Upper lobe of right lung (tissue), 1 donor: ENCODE measurements at regions not wholly inside any gene's neighbourhood (a gene's known extent, or its start where the extent isn't known, plus 50 kb on each side); places are given as distances from the start of the nearest gene placed in this dataset.

Source experiments
- ATAC-seq: fragments of 200-7000 bp; cut with Tn5 transposase; one replicate; pipeline ENCODE4 v1.9.1; 2020; ENCODE audit warnings: mild to moderate bottlenecking, moderate library complexity
- DNase-seq: peaks from one replicate; pipeline ENCODE4 v3.0.0-alpha.2; 2020
- H3K27ac ChIP-seq: fragments of 200-600 bp; one replicate; pipeline ENCODE4 v1.8.0; 2022
- H3K27me3 ChIP-seq: fragments of 200-600 bp; one replicate; pipeline ENCODE4 v1.8.0; 2022; ENCODE audit warnings: mild to moderate bottlenecking
- H3K36me3 ChIP-seq: fragments of 200-600 bp; one replicate; pipeline ENCODE4 v1.8.0; 2022
- H3K4me1 ChIP-seq: fragments of 200-600 bp; one replicate; pipeline ENCODE4 v1.8.0; 2022
- H3K4me3 ChIP-seq: fragments of 200-600 bp; one replicate; pipeline ENCODE4 v1.8.0; 2022; ENCODE audit warnings: mild to moderate bottlenecking
- H3K9me3 ChIP-seq: fragments of 200-600 bp; one replicate; pipeline ENCODE4 v1.8.0; 2022
- CTCF ChIP-seq: fragments of 200-600 bp; IDR thresholded peaks from one replicate; pipeline ENCODE4 v1.8.0; 2022; ENCODE audit warnings: antibody characterized with exemption
- intact Hi-C: fragments of 100-400 bp; cut with DNase I; formaldehyde crosslinking; loops from one replicate; pipeline ENCODE4 v1.11.0; 2022
- donor health status: DM: no; HTN: yes; CAD: no; lungs with severe emphysema.

GRCh38 chr6:105645156-105645555 lies 242.3 kb upstream of the PREP start:
- ATAC-seq = no peak
- Histone ChIP-seq H3K4me1 (peaks cover 13% of the 10 kb centered on the region), H3K27me3 (no peaks in the 10 kb centered on the region), H3K36me3 (no peaks in the 10 kb centered on the region), H3K27ac (peak overlapping the region; percentile 40), H3K9me3 (no peaks in the 10 kb centered on the region), H3K4me3 (no peak overlapping the region)
- no peak for DNase-seq
- no peak for TF ChIP-seq CTCF
- intact Hi-C loops = no loop called here

GRCh38 chr6:105644691-105645090 lies 241.8 kb upstream of the PREP start:
- Histone ChIP-seq H3K27ac (no peak overlapping the region), H3K36me3 (no peaks in the 10 kb centered on the region), H3K9me3 (no peaks in the 10 kb centered on the region), H3K27me3 (no peaks in the 10 kb centered on the region), H3K4me3 (no peak overlapping the region), H3K4me1 (peaks cover 13% of the 10 kb centered on the region)
- TF ChIP-seq CTCF = no peak
- intact Hi-C loops = no loop called here
- DNase-seq = no peak
- ATAC-seq = no peak

GRCh38 chr6:105644073-105644489 lies 241.2 kb upstream of the PREP start:
- no peaks in the 10 kb centered on the region for H3K9me3 ChIP-seq
- no peaks in the 10 kb centered on the region for H3K27me3 ChIP-seq
- no peak for ATAC-seq
- H3K4me1 ChIP-seq = peaks cover 13% of the 10 kb centered on the region
- H3K27ac ChIP-seq = no peak overlapping the region
- DNase-seq = no peak
- no peak overlapping the region for H3K4me3 ChIP-seq
- intact Hi-C loops = no loop called here
- no peak for TF ChIP-seq CTCF
- H3K36me3 ChIP-seq = no peaks in the 10 kb centered on the region

GRCh38 chr6:105642708-105643107 lies 239.8 kb upstream of the PREP start:
- intact Hi-C loops = no loop called here
- DNase-seq (no peak), ATAC-seq (no peak)
- H3K4me3 ChIP-seq = no peak overlapping the region
- no peaks in the 10 kb centered on the region for H3K9me3 ChIP-seq
- H3K4me1 ChIP-seq = peaks cover 13% of the 10 kb centered on the region
- no peak overlapping the region for H3K27ac ChIP-seq
- no peaks in the 10 kb centered on the region for H3K27me3 ChIP-seq
- no peak for TF ChIP-seq CTCF
- no peaks in the 10 kb centered on the region for H3K36me3 ChIP-seq

GRCh38 chr6:105641504-105641903 lies 238.6 kb upstream of the PREP start:
- intact Hi-C loops = no loop called here

More at GRCh38 chr6:105641504-105641903, 238.6 kb upstream of the PREP start:
- Histone ChIP-seq H3K4me3 (no peak overlapping the region), H3K27ac (no peak overlapping the region), H3K27me3 (no peaks in the 10 kb centered on the region), H3K4me1 (peaks cover 13% of the 10 kb centered on the region), H3K36me3 (no peaks in the 10 kb centered on the region), H3K9me3 (no peaks in the 10 kb centered on the region)
- DNase-seq (no peak), ATAC-seq (no peak)
- no peak for TF ChIP-seq CTCF
